DND-41 (cell line): ENCODE measurements at regions not wholly inside any gene's neighbourhood (a gene's known extent, or its start where the extent isn't known, plus 50 kb on each side); places are given as distances from the start of the nearest gene placed in this dataset.
A peak's percentile ranks its signal among the peaks of the same experiment; 100 is the strongest.

Experiments used
- ATAC-seq: fragments of 200-7000 bp; cut with Tn5 transposase; 3 replicates; pipeline ENCODE4 v1.9.1; 2021; ENCODE audit warnings: low read depth; ENCODE audit not compliant: insufficient read depth
- DNase-seq: peaks from one replicate; pipeline ENCODE4 v3.0.0-alpha.2; 2020
- H2AFZ ChIP-seq: 2 replicates; pipeline ENCODE4 v1.6.0; 2012; ENCODE audit warnings: low read depth, low read length
- H3K27ac ChIP-seq: 2 replicates; pipeline ENCODE4 v1.5.1; 2012; ENCODE audit warnings: low read length, inconsistent platforms
- H3K27me3 ChIP-seq: fragments of 200-600 bp; sonication (generic); 2 replicates; pipeline ENCODE4 v1.6.0; 2012; ENCODE audit warnings: low read length, mild to moderate bottlenecking, inconsistent platforms; ENCODE audit not compliant: insufficient read depth, poor library complexity
- H3K36me3 ChIP-seq: 2 replicates; pipeline ENCODE4 v1.5.1; 2012; ENCODE audit warnings: low read length, inconsistent platforms; ENCODE audit not compliant: insufficient read depth
- H3K4me1 ChIP-seq: 2 replicates; pipeline ENCODE4 v1.5.1; 2012; ENCODE audit warnings: mild to moderate bottlenecking, low read length; ENCODE audit not compliant: insufficient read depth
- H3K4me2 ChIP-seq: 2 replicates; pipeline ENCODE4 v1.6.0; 2012; ENCODE audit warnings: mild to moderate bottlenecking, moderate library complexity, low read length, inconsistent platforms; ENCODE audit not compliant: insufficient read depth
- H3K4me3 ChIP-seq, 2 experiments: fragments of 200-600 bp in 1 of 2; shearing (Covaris generic) in 1 of 2; 2 replicates each; pipeline ENCODE4 v1.5.1; 2012 to 2016; ENCODE audit warnings: inconsistent platforms in 2 of 2, low read length in 2 of 2, mild to moderate bottlenecking in 2 of 2, low read depth in 1 of 2, moderate library complexity in 1 of 2
- H3K79me2 ChIP-seq: 2 replicates; pipeline ENCODE4 v1.6.0; 2012; ENCODE audit warnings: low read length, inconsistent platforms; ENCODE audit not compliant: insufficient read depth
- H3K9ac ChIP-seq: 2 replicates; pipeline ENCODE4 v1.6.0; 2012; ENCODE audit warnings: low read depth, mild to moderate bottlenecking, inconsistent platforms, low read length, moderate library complexity
- H3K9me3 ChIP-seq: 2 replicates; pipeline ENCODE4 v1.5.1; 2012; ENCODE audit warnings: low read length, moderate library complexity, mild to moderate bottlenecking, inconsistent platforms; ENCODE audit not compliant: insufficient read depth, severe bottlenecking
- H4K20me1 ChIP-seq: 2 replicates; pipeline ENCODE4 v1.6.0; 2012; ENCODE audit warnings: low read length; ENCODE audit not compliant: insufficient read depth
- CTCF ChIP-seq: IDR thresholded peaks from 2 replicates; pipeline ENCODE4 v1.5.1; 2012; ENCODE audit warnings: borderline replicate concordance, low read length, moderate library complexity, mild to moderate bottlenecking; ENCODE audit not compliant: poor library complexity, severe bottlenecking; ENCODE audit errors: extremely low read depth
- EZH2 ChIP-seq: IDR thresholded peaks from 3 replicates; pipeline ENCODE4 v1.6.1; 2012; ENCODE audit warnings: borderline replicate concordance, low read depth, mild to moderate bottlenecking, moderate library complexity, low read length, inconsistent platforms; ENCODE audit not compliant: severe bottlenecking

GRCh38 chr6:122014961-122015360 lies 384.5 kb upstream of the HSF2 start:
- Histone ChIP-seq H3K79me2 (no peaks in the 10 kb centered on the region), H3K36me3 (no peaks in the 10 kb centered on the region), H3K27ac (no peak overlapping the region), H3K9ac (no peak overlapping the region), H3K27me3 (no peaks in the 10 kb centered on the region), H2AFZ (no peak overlapping the region), H3K4me3 (no peak overlapping the region), H3K9me3 (no peaks in the 10 kb centered on the region), H3K4me2 (no peak overlapping the region), H3K4me1 (no peaks in the 10 kb centered on the region), H4K20me1 (no peaks in the 10 kb centered on the region)
- ATAC-seq (no peak), DNase-seq (no peak)
- no peak for TF ChIP-seq EZH2
- TF ChIP-seq CTCF, result no peak

- H3K36me3 ChIP-seq, result no peaks in the 10 kb centered on the region
- H3K4me3 ChIP-seq, result no peak overlapping the region
- H3K4me1 ChIP-seq, result peaks cover 13% of the 10 kb centered on the region
- ATAC-seq (no peak), DNase-seq (no peak)
- no peak overlapping the region for H3K4me2 ChIP-seq
- no peak overlapping the region for H3K9ac ChIP-seq
- TF ChIP-seq EZH2 (no peak), CTCF (no peak)
- no peaks in the 10 kb centered on the region for H4K20me1 ChIP-seq
- no peaks in the 10 kb centered on the region for H3K9me3 ChIP-seq
- H3K27me3 ChIP-seq, result no peaks in the 10 kb centered on the region
- no peak overlapping the region for H2AFZ ChIP-seq
- no peaks in the 10 kb centered on the region for H3K79me2 ChIP-seq
- H3K27ac ChIP-seq, result no peak overlapping the region
Observed at GRCh38 chr6:122020588-122021264, 378.7 kb upstream of the HSF2 start.

- Histone ChIP-seq H3K79me2 (no peaks in the 10 kb centered on the region), H4K20me1 (no peaks in the 10 kb centered on the region), H3K27ac (no peak overlapping the region), H3K36me3 (no peaks in the 10 kb centered on the region), H3K9me3 (no peaks in the 10 kb centered on the region), H3K4me1 (peaks cover 14% of the 10 kb centered on the region), H3K27me3 (no peaks in the 10 kb centered on the region), H2AFZ (no peak overlapping the region), H3K9ac (no peak overlapping the region), H3K4me3 (no peak overlapping the region), H3K4me2 (no peak overlapping the region)
- ATAC-seq, result peak; percentile 93
- TF ChIP-seq CTCF (no peak), EZH2 (no peak)
- DNase-seq, result no peak
Observed at GRCh38 chr6:122025104-122025503, 374.3 kb upstream of the HSF2 start.
